ENCODE measurements at regions not wholly inside any gene's neighbourhood (a gene's known extent, or its start where the extent isn't known, plus 50 kb on each side); places are given as distances from the start of the nearest gene placed in this dataset.

GRCh38 chr2:103484906-103485305 is 723.1 kb downstream of the TMEM182 start:
- H3K4me3 ChIP-seq (ENCODE audit: low read depth in 1 of 3, low read length in 3 of 3): no peak overlapping the region
- H3K27ac ChIP-seq (ENCODE audit: low read depth in 1 of 2, low read length in 2 of 2): no peak overlapping the region
- no peak for TF ChIP-seq YY1 (IDR thresholded peaks at IDR 0.05)
- no peaks in the 10 kb centered on the region for H3K36me3 ChIP-seq (ENCODE audit: control insufficient read depth in 4 of 4, insufficient read depth in 3 of 4, low read depth in 1 of 4, low read length in 3 of 4)
- H3K4me1 ChIP-seq (ENCODE audit: control insufficient read depth in 4 of 4, insufficient read depth in 4 of 4, low read length in 3 of 4): no peaks in the 10 kb centered on the region
- no peaks in the 10 kb centered on the region for H3K9me3 ChIP-seq (ENCODE audit: control insufficient read depth in 4 of 4, low read length in 3 of 4)
- 80% methylated on average over 1 of the region's 1 CpG for WGBS
- DNase-seq (ENCODE audit: low spot score): no peak
- no peak overlapping the region for H3K9ac ChIP-seq (ENCODE audit: low read depth in 1 of 2, low read length in 2 of 2)
- no peaks in the 10 kb centered on the region for H3K27me3 ChIP-seq (ENCODE audit: control insufficient read depth in 4 of 4, insufficient read depth in 4 of 4, low read length in 3 of 4)

- 49% methylated on average over 1 of the region's 1 CpG for WGBS
- H3K9me3 ChIP-seq (ENCODE audit: control insufficient read depth in 4 of 4, low read length in 3 of 4): no peaks in the 10 kb centered on the region
- H3K27me3 ChIP-seq (ENCODE audit: control insufficient read depth in 4 of 4, insufficient read depth in 4 of 4, low read length in 3 of 4): no peaks in the 10 kb centered on the region
- no peak overlapping the region for H3K9ac ChIP-seq (ENCODE audit: low read depth in 1 of 2, low read length in 2 of 2)
- no peaks in the 10 kb centered on the region for H3K4me1 ChIP-seq (ENCODE audit: control insufficient read depth in 4 of 4, insufficient read depth in 4 of 4, low read length in 3 of 4)
- DNase-seq (ENCODE audit: low spot score): no peak
- no peak overlapping the region for H3K27ac ChIP-seq (ENCODE audit: low read depth in 1 of 2, low read length in 2 of 2)
- TF ChIP-seq RAD21 (IDR thresholded peaks at IDR 0.05) (no peak), GABPA (IDR thresholded peaks at IDR 0.05 in 1 of 2, conservative IDR thresholded peaks at IDR 0.05 in 1 of 2) (no peak), CTCF (IDR thresholded peaks at IDR 0.05; ENCODE audit: low read depth, low read length, missing input control) (no peak), FOXA2 (IDR thresholded peaks at IDR 0.05) (no peak), YY1 (IDR thresholded peaks at IDR 0.05) (no peak), HNF4A (conservative IDR thresholded peaks at IDR 0.05) (no peak), TAF1 (conservative IDR thresholded peaks at IDR 0.05) (no peak), NR2F2 (IDR thresholded peaks at IDR 0.05) (no peak), EGR1 (IDR thresholded peaks at IDR 0.05; ENCODE audit: low read depth in 2 of 2) (no peak), REST (IDR thresholded peaks at IDR 0.05) (no peak)
- TF ChIP-seq, protein P1, sequence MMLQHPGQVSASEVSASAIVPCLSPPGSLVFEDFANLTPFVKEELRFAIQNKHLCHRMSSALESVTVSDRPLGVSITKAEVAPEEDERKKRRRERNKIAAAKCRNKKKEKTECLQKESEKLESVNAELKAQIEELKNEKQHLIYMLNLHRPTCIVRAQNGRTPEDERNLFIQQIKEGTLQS (IDR thresholded peaks at IDR 0.05): no peak
- TF ChIP-seq, protein P2, sequence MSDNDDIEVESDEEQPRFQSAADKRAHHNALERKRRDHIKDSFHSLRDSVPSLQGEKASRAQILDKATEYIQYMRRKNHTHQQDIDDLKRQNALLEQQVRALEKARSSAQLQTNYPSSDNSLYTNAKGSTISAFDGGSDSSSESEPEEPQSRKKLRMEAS (IDR thresholded peaks at IDR 0.05): no peak
- no peaks in the 10 kb centered on the region for H3K36me3 ChIP-seq (ENCODE audit: control insufficient read depth in 4 of 4, insufficient read depth in 3 of 4, low read depth in 1 of 4, low read length in 3 of 4)
- H3K4me3 ChIP-seq (ENCODE audit: low read depth in 1 of 3, low read length in 3 of 3): no peak overlapping the region
Observed at GRCh38 chr2:103496850-103497249, 735.0 kb downstream of the TMEM182 start.

- Histone ChIP-seq H3K27me3 (ENCODE audit: control insufficient read depth in 4 of 4, insufficient read depth in 4 of 4, low read length in 3 of 4) (no peaks in the 10 kb centered on the region), H3K27ac (ENCODE audit: low read depth in 1 of 2, low read length in 2 of 2) (no peak overlapping the region), H3K9ac (ENCODE audit: low read depth in 1 of 2, low read length in 2 of 2) (no peak overlapping the region), H3K9me3 (ENCODE audit: control insufficient read depth in 4 of 4, low read length in 3 of 4) (no peaks in the 10 kb centered on the region), H3K4me3 (ENCODE audit: low read depth in 1 of 3, low read length in 3 of 3) (no peak overlapping the region), H3K4me1 (ENCODE audit: control insufficient read depth in 4 of 4, insufficient read depth in 4 of 4, low read length in 3 of 4) (no peaks in the 10 kb centered on the region), H3K36me3 (ENCODE audit: control insufficient read depth in 4 of 4, insufficient read depth in 3 of 4, low read depth in 1 of 4, low read length in 3 of 4) (no peaks in the 10 kb centered on the region)
- no peak for DNase-seq (ENCODE audit: low spot score)
- 63% methylated on average over 4 of the region's 4 CpGs for WGBS
- TF ChIP-seq, protein P1 (IDR thresholded peaks at IDR 0.05): no peak
- TF ChIP-seq FOXA1 (IDR thresholded peaks at IDR 0.05) (no peak), NR2F2 (IDR thresholded peaks at IDR 0.05) (no peak), RXRA (IDR thresholded peaks at IDR 0.05) (no peak), YY1 (IDR thresholded peaks at IDR 0.05) (no peak), CTCF (IDR thresholded peaks at IDR 0.05; ENCODE audit: low read depth, low read length, missing input control) (no peak), REST (IDR thresholded peaks at IDR 0.05) (no peak), RAD21 (IDR thresholded peaks at IDR 0.05) (no peak), EGR1 (IDR thresholded peaks at IDR 0.05; ENCODE audit: low read depth in 2 of 2) (no peak)
- TF ChIP-seq, protein P2 (IDR thresholded peaks at IDR 0.05): no peak
Observed at GRCh38 chr2:103506812-103507211, 745.0 kb downstream of the TMEM182 start.
